NCI-H2171 treated with DMSO at 0.1 percent for 48 hours (cell line): ENCODE measurements at regions not wholly inside any gene's neighbourhood (a gene's known extent, or its start where the extent isn't known, plus 50 kb on each side); places are given as distances from the start of the nearest gene placed in this dataset.

Experiments
- DNase-seq: peaks from one replicate; lab custom pipeline; 2025; lab: John Stamatoyannopoulos, UW

- DNase-seq: peak; percentile 30
These were observed 124.3 kb downstream of the TRIM29 start for GRCh38 chr11:120013325-120014250.

- DNase-seq: no peak
These were observed 125.7 kb downstream of the TRIM29 start for GRCh38 chr11:120012245-120012644.

GRCh38 chr11:120011836-120012235 lies 126.1 kb downstream of the TRIM29 start:
- no peak for DNase-seq

GRCh38 chr11:120010775-120011174 lies 127.1 kb downstream of the TRIM29 start:
- DNase-seq: no peak

- DNase-seq: no peak
These were observed 128.0 kb downstream of the TRIM29 start for GRCh38 chr11:120009938-120010337.

- DNase-seq: no peak
These were observed 130.8 kb downstream of the TRIM29 start for GRCh38 chr11:120007144-120007543.

GRCh38 chr11:120004723-120005122 lies 133.2 kb downstream of the TRIM29 start:
- DNase-seq: no peak

- DNase-seq: peak; percentile 82
These were observed 136.5 kb downstream of the TRIM29 start for GRCh38 chr11:120001178-120002090.

GRCh38 chr11:119999220-119999619 lies 138.7 kb downstream of the TRIM29 start:
- no peak for DNase-seq

- DNase-seq: no peak
These were observed 141.4 kb downstream of the TRIM29 start for GRCh38 chr11:119996556-119996955.

- DNase-seq: no peak
These were observed 142.0 kb downstream of the TRIM29 start for GRCh38 chr11:119995730-119996491.

- peak; percentile 3 for DNase-seq
These were observed 144.2 kb downstream of the TRIM29 start for GRCh38 chr11:119993722-119994121.

- DNase-seq: no peak
These were observed 145.5 kb downstream of the TRIM29 start for GRCh38 chr11:119992171-119993051.

- DNase-seq: peak; percentile 51
These were observed 146.2 kb downstream of the TRIM29 start for GRCh38 chr11:119991669-119992068.

- DNase-seq: no peak
These were observed 146.9 kb downstream of the TRIM29 start for GRCh38 chr11:119991022-119991404.

- DNase-seq: no peak
These were observed 147.4 kb downstream of the TRIM29 start for GRCh38 chr11:119990309-119991021.

GRCh38 chr11:119989159-119989821 lies 148.6 kb downstream of the TRIM29 start:
- DNase-seq: no peak

- DNase-seq: no peak
These were observed 152.4 kb downstream of the TRIM29 start for GRCh38 chr11:119985551-119985950.

GRCh38 chr11:119983816-119984215 lies 154.1 kb downstream of the TRIM29 start:
- no peak for DNase-seq

GRCh38 chr11:119983240-119983732 lies 154.6 kb downstream of the TRIM29 start:
- no peak for DNase-seq
